ENCODE measurements at regions not wholly inside any gene's neighbourhood (a gene's known extent, or its start where the extent isn't known, plus 50 kb on each side); places are given as distances from the start of the nearest gene placed in this dataset.
A peak's percentile ranks its signal among the peaks of the same experiment; 100 is the strongest.
"Not testable (repeated sequence)": the region's sequence is repeated elsewhere in the genome, so short reads cannot be mapped to it uniquely, and the experiment has no call there.

GRCh38 chr2:163953390-163953907 lies 217.6 kb upstream of the FIGN start:
- DNase-seq (ENCODE audit: low read depth): no peak

- no peak for DNase-seq (ENCODE audit: low read depth)
Observed at GRCh38 chr2:163951312-163951711, 215.5 kb upstream of the FIGN start.

- DNase-seq (ENCODE audit: low read depth): no peak
Observed at GRCh38 chr2:163949693-163950092, 213.9 kb upstream of the FIGN start.

- DNase-seq (ENCODE audit: low read depth): no peak
Observed at GRCh38 chr2:163944347-163944737, 208.5 kb upstream of the FIGN start.

GRCh38 chr2:163943403-163944346 lies 207.9 kb upstream of the FIGN start:
- no peak for DNase-seq (ENCODE audit: low read depth)

- DNase-seq (ENCODE audit: low read depth): no peak
Observed at GRCh38 chr2:163934131-163934530, 198.3 kb upstream of the FIGN start.

- DNase-seq (ENCODE audit: low read depth): no peak
Observed at GRCh38 chr2:163919717-163920116, 183.9 kb upstream of the FIGN start.

GRCh38 chr2:163914486-163914885 lies 178.7 kb upstream of the FIGN start:
- DNase-seq (ENCODE audit: low read depth): not testable (repeated sequence)

- DNase-seq (ENCODE audit: low read depth): not testable (repeated sequence)
Observed at GRCh38 chr2:163913532-163913944, 177.7 kb upstream of the FIGN start.

- no peak for DNase-seq (ENCODE audit: low read depth)
Observed at GRCh38 chr2:163909411-163910080, 173.7 kb upstream of the FIGN start.

- no peak for DNase-seq (ENCODE audit: low read depth)
Observed at GRCh38 chr2:163906410-163906809, 170.6 kb upstream of the FIGN start.

- no peak for DNase-seq (ENCODE audit: low read depth)
Observed at GRCh38 chr2:163897799-163898198, 162.0 kb upstream of the FIGN start.

GRCh38 chr2:163893444-163893843 lies 157.6 kb upstream of the FIGN start:
- not testable (repeated sequence) for DNase-seq (ENCODE audit: low read depth)

GRCh38 chr2:163888591-163888990 lies 152.8 kb upstream of the FIGN start:
- no peak for DNase-seq (ENCODE audit: low read depth)

- no peak for DNase-seq (ENCODE audit: low read depth)
Observed at GRCh38 chr2:163887182-163887581, 151.4 kb upstream of the FIGN start.

- DNase-seq (ENCODE audit: low read depth): peak; percentile 53
Observed at GRCh38 chr2:163884416-163884815, 148.6 kb upstream of the FIGN start.

- DNase-seq (ENCODE audit: low read depth): peak; percentile 31
Observed at GRCh38 chr2:163878718-163879117, 142.9 kb upstream of the FIGN start.

GRCh38 chr2:163877316-163877715 lies 141.5 kb upstream of the FIGN start:
- peak; percentile 3 for DNase-seq (ENCODE audit: low read depth)

GRCh38 chr2:163863073-163863472 lies 127.3 kb upstream of the FIGN start:
- no peak for DNase-seq (ENCODE audit: low read depth)

GRCh38 chr2:163859951-163860350 lies 124.1 kb upstream of the FIGN start:
- DNase-seq (ENCODE audit: low read depth): peak; percentile 49

GRCh38 chr2:163856941-163857340 lies 121.1 kb upstream of the FIGN start:
- no peak for DNase-seq (ENCODE audit: low read depth)

- no peak for DNase-seq (ENCODE audit: low read depth)
Observed at GRCh38 chr2:163852616-163853015, 116.8 kb upstream of the FIGN start.

Data from Daoy (cell line).